Endothelial cell of umbilical vein (primary cell): ENCODE measurements at regions not wholly inside any gene's neighbourhood (a gene's known extent, or its start where the extent isn't known, plus 50 kb on each side); places are given as distances from the start of the nearest gene placed in this dataset.

Source experiments
- BruUV-seq: library from RNA; stranded (reverse); fragments of 400-500 nt; replicated peaks from 2 replicates; lab custom pipeline; 2021; lab: Mats Ljungman, UMichigan
- CTCF ChIA-PET: fragments of 300-600, 350-600 bp; sonication (Branson Sonifier 250); formaldehyde crosslinking; loops from one replicate; lab custom pipeline; 2021; ENCODE audit warnings: antibody characterized with exemption, inconsistent platforms; lab: Charles Lee
- POLR2A ChIA-PET: fragments of 300-600, 350-600 bp; sonication (Branson Sonifier 250); formaldehyde crosslinking; loops from one replicate; lab custom pipeline; 2021; ENCODE audit warnings: antibody characterized with exemption, inconsistent platforms; lab: Charles Lee
- DNase-seq: peaks from one replicate; pipeline ENCODE4 v3.0.0-alpha.2; 2011; ENCODE audit warnings: low read depth, low spot score
- FAIRE-seq: peaks from 2 replicates; lab custom pipeline; 2011; peaks lifted over from hg19 to GRCh38; lab: Jason Lieb, UNC
- H2AFZ ChIP-seq: 2 replicates; pipeline ENCODE4 v1.6.0; 2012; ENCODE audit warnings: low read depth, low read length, control low read depth, inconsistent platforms
- H3K27ac ChIP-seq: 2 replicates; pipeline ENCODE4 v1.5.1; 2011; ENCODE audit warnings: low read depth, mild to moderate bottlenecking, control low read depth, low read length, moderate library complexity; ENCODE audit not compliant: insufficient read depth
- H3K27me3 ChIP-seq, 2 experiments: 2 replicates each; pipeline versions ENCODE4 v1.6.0 to v1.6.1; 2011; ENCODE audit warnings: low read length in 2 of 2, mixed read lengths in 1 of 2; ENCODE audit not compliant: control insufficient read depth in 2 of 2, insufficient read depth in 2 of 2
- H3K36me3 ChIP-seq, 2 experiments: 2 replicates in 1 of 2; 3 replicates in 1 of 2; pipeline ENCODE4 v1.5.1; 2011; ENCODE audit warnings: low read length in 2 of 2, mild to moderate bottlenecking in 1 of 2, moderate library complexity in 1 of 2; ENCODE audit not compliant: control insufficient read depth in 2 of 2, insufficient read depth in 2 of 2; ENCODE audit errors: extremely low read depth in 1 of 2
- H3K4me1 ChIP-seq: 3 replicates; pipeline ENCODE4 v1.5.1; 2011; ENCODE audit warnings: mild to moderate bottlenecking, low read length; ENCODE audit not compliant: control insufficient read depth, insufficient read depth; ENCODE audit errors: extremely low read depth
- H3K4me2 ChIP-seq: 2 replicates; pipeline ENCODE4 v1.6.1; 2011; ENCODE audit warnings: low read length, control low read depth, mixed read lengths; ENCODE audit not compliant: insufficient read depth
- H3K4me3 ChIP-seq, 3 experiments: fragments of 200-600 bp in 1 of 3; sonication (generic), shearing (Covaris generic) in 1 of 3; replicated peaks in 1 of 3; 2 replicates each; pipeline ENCODE4 v1.5.1; 2011 to 2016; ENCODE audit warnings: control low read depth in 3 of 3, low read length in 3 of 3, mild to moderate bottlenecking in 2 of 3, inconsistent platforms in 1 of 3, low read depth in 1 of 3, moderate library complexity in 1 of 3; ENCODE audit not compliant: insufficient read depth in 1 of 3
- H3K79me2 ChIP-seq: 2 replicates; pipeline ENCODE4 v1.6.0; 2012; ENCODE audit warnings: low read length, inconsistent platforms; ENCODE audit not compliant: control insufficient read depth, insufficient read depth
- H3K9ac ChIP-seq: replicated peaks from 2 replicates; pipeline ENCODE3; 2011; ENCODE audit warnings: low read length, control low read depth; ENCODE audit not compliant: insufficient read depth; ENCODE audit errors: extremely low read depth
- H3K9me1 ChIP-seq: replicated peaks from 3 replicates; pipeline ENCODE4 v1.6.0; 2011; ENCODE audit warnings: mild to moderate bottlenecking, low read length; ENCODE audit not compliant: control insufficient read depth, insufficient read depth; ENCODE audit errors: extremely low read depth
- H3K9me3 ChIP-seq: replicated peaks from 2 replicates; pipeline ENCODE4 v1.5.1; 2012; ENCODE audit warnings: low read length, inconsistent platforms; ENCODE audit not compliant: control insufficient read depth, insufficient read depth
- H4K20me1 ChIP-seq: replicated peaks from 2 replicates; pipeline ENCODE3; 2011; ENCODE audit warnings: mild to moderate bottlenecking, low read length; ENCODE audit not compliant: control insufficient read depth, insufficient read depth; ENCODE audit errors: extremely low read depth
- EZH2 ChIP-seq: IDR thresholded peaks from 2 replicates; pipeline ENCODE4 v1.6.1; 2012; ENCODE audit warnings: borderline replicate concordance, low read depth, mild to moderate bottlenecking, moderate library complexity, low read length, inconsistent platforms; ENCODE audit not compliant: severe bottlenecking
- FOS ChIP-seq: IDR thresholded peaks from 2 replicates; pipeline ENCODE4 v1.6.1; 2011; ENCODE audit warnings: mild to moderate bottlenecking, low read length, moderate library complexity, borderline replicate concordance; ENCODE audit not compliant: insufficient read depth
- GATA2 ChIP-seq: IDR thresholded peaks from 2 replicates; pipeline ENCODE4 v1.7.0; 2011; ENCODE audit warnings: low read depth, mild to moderate bottlenecking, moderate library complexity, mixed read lengths, low read length; ENCODE audit not compliant: insufficient read length, insufficient read depth
- JUN ChIP-seq: IDR thresholded peaks from 2 replicates; pipeline ENCODE4 v1.6.1; 2011; ENCODE audit warnings: borderline replicate concordance, low read depth; ENCODE audit not compliant: insufficient read length, insufficient read depth
- MYC ChIP-seq: IDR thresholded peaks from one replicate; pipeline ENCODE4 v1.6.1; 2011; ENCODE audit warnings: mild to moderate bottlenecking, low read depth, low read length
- POLR2A ChIP-seq: IDR thresholded peaks from 2 replicates; pipeline ENCODE4 v1.6.1; 2012; ENCODE audit warnings: low read depth, mild to moderate bottlenecking, control low read depth, low read length
- POLR2AphosphoS5 ChIP-seq: IDR thresholded peaks from 2 replicates; pipeline ENCODE4 v1.6.1; 2012; ENCODE audit warnings: low read depth, mild to moderate bottlenecking, control low read depth, low read length, moderate library complexity; ENCODE audit not compliant: insufficient read depth
- dilution Hi-C: fragments of 300-500 bp; cut with MboI; formaldehyde crosslinking; loops from one replicate; pipeline ENCODE4 v1.15.0; 2019; ENCODE audit warnings: low sequenced_read_pairs; ENCODE audit not compliant: extremely low pct_ligation_motif_present
- intact Hi-C: fragments of 100-400 bp; cut with micrococcal nuclease; formaldehyde crosslinking; loops from one replicate; pipeline ENCODE4 v1.10.0; 2022
- TF ChIP-seq, protein P1 (sequence below), 2 donors: IDR thresholded peaks; 1 replicate in 1 of 2; 2 replicates in 1 of 2; pipeline ENCODE4 v1.5.1; 2011; ENCODE audit warnings: low read length in 2 of 2, mild to moderate bottlenecking in 2 of 2, moderate library complexity in 2 of 2, control low read depth in 1 of 2, inconsistent platforms in 1 of 2, low read depth in 1 of 2; ENCODE audit not compliant: insufficient read depth in 1 of 2; ENCODE audit errors: extremely low read depth in 1 of 2
- TF ChIP-seq, protein P2 (sequence below): IDR thresholded peaks from 2 replicates; pipeline ENCODE4 v1.6.1; 2011; ENCODE audit not compliant: insufficient read depth, insufficient read length

DNA sequence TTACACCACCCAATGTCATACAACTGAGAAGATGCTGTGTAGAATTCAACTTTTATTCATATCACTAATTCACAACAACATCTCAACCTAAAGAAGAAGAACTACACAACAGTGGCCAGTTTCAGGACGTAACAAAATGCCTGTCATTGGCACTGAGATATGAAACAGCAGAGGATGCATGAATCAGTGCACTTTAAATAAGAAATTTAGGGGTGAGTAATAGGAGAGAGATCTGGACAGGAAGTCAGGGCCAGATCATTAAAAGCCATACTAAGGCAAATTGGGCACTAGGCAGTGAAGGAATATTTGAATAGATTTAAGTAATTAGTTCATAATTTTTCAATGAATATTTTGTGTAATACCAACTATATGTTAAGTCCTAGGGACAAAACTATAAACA lies 510.5 kb downstream of the PLPP3 start:
- Histone ChIP-seq H3K27me3 (no peaks in the 10 kb centered on the region), H3K36me3 (no peaks in the 10 kb centered on the region), H2AFZ (no peak overlapping the region), H3K9me3 (no peaks in the 10 kb centered on the region), H3K9me1 (no peaks in the 10 kb centered on the region), H4K20me1 (no peaks in the 10 kb centered on the region), H3K9ac (no peak overlapping the region), H3K27ac (peak overlapping the region; percentile 54), H3K79me2 (no peaks in the 10 kb centered on the region), H3K4me2 (peak overlapping the region; percentile 47), H3K4me1 (peaks cover 41% of the 10 kb centered on the region), H3K4me3 (no peak overlapping the region)
- DNase-seq (peak; percentile 76), FAIRE-seq (no peak)
- CTCF ChIA-PET = no interaction called here
- POLR2A ChIA-PET = no interaction called here
- peak; percentile 94 for TF ChIP-seq FOS
- peak; percentile 68 for TF ChIP-seq JUN
- peak; percentile 36 for TF ChIP-seq POLR2AphosphoS5
- TF ChIP-seq GATA2 = peak; percentile 75
- TF ChIP-seq, protein P1, sequence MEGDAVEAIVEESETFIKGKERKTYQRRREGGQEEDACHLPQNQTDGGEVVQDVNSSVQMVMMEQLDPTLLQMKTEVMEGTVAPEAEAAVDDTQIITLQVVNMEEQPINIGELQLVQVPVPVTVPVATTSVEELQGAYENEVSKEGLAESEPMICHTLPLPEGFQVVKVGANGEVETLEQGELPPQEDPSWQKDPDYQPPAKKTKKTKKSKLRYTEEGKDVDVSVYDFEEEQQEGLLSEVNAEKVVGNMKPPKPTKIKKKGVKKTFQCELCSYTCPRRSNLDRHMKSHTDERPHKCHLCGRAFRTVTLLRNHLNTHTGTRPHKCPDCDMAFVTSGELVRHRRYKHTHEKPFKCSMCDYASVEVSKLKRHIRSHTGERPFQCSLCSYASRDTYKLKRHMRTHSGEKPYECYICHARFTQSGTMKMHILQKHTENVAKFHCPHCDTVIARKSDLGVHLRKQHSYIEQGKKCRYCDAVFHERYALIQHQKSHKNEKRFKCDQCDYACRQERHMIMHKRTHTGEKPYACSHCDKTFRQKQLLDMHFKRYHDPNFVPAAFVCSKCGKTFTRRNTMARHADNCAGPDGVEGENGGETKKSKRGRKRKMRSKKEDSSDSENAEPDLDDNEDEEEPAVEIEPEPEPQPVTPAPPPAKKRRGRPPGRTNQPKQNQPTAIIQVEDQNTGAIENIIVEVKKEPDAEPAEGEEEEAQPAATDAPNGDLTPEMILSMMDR (IDR thresholded peaks at IDR 0.05; ENCODE audit: extremely low read depth in 1 of 2, insufficient read depth in 1 of 2, low read depth in 1 of 2, low read length in 2 of 2) = no peak
- no TSS peak for BruUV-seq
- dilution Hi-C loops (no loop called here), intact Hi-C loops (loop anchor here (1.0 to 2.0 kb wide), 2 partner anchors 11 to 510 kb away; partner anchors contain the start of gene PLPP3)

DNA sequence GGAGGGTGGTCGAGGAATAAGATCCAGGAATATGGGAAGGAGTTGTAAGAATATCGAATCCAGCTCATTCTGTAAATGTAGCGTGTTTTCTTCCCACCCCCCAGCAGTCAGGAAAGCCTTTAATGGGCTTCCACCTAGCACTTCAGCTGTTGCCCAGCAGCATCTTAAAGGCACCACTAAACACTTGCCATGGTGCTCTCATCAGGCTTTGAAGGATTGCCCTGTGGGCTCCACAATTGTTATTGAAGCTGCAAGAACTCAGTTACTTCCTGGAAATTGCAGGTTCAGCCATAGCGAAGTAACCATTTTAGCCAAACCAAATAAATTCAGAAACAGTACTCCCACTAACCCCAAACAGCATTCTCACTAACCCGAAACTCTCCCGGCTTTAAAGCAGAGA lies 511.2 kb downstream of the PLPP3 start:
- Histone ChIP-seq H3K9me1 (no peaks in the 10 kb centered on the region), H3K4me3 (no peak overlapping the region), H3K36me3 (no peaks in the 10 kb centered on the region), H4K20me1 (no peaks in the 10 kb centered on the region), H3K9me3 (no peaks in the 10 kb centered on the region), H2AFZ (peak overlapping the region; percentile 46), H3K9ac (no peak overlapping the region), H3K27ac (peak overlapping the region; percentile 54), H3K4me2 (peak overlapping the region; percentile 39), H3K79me2 (no peaks in the 10 kb centered on the region), H3K4me1 (peaks cover 34% of the 10 kb centered on the region), H3K27me3 (no peaks in the 10 kb centered on the region)
- TF ChIP-seq, protein P2, sequence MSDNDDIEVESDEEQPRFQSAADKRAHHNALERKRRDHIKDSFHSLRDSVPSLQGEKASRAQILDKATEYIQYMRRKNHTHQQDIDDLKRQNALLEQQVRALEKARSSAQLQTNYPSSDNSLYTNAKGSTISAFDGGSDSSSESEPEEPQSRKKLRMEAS = no peak
- TF ChIP-seq, protein P1 (IDR thresholded peaks at IDR 0.05; ENCODE audit: extremely low read depth in 1 of 2, insufficient read depth in 1 of 2, low read depth in 1 of 2, low read length in 2 of 2) = no peak
- TF ChIP-seq FOS (no peak), POLR2AphosphoS5 (no peak), POLR2A (no peak), MYC (no peak), JUN (no peak), EZH2 (no peak), GATA2 (no peak)
- BruUV-seq = no TSS peak
- peak; percentile 45 for DNase-seq
- FAIRE-seq = no peak
- ChIA-PET CTCF (interaction anchor here (1.0 to 1.4 kb wide), 2 partner anchors 9 to 693 kb away, joined by 3 read pairs; no protein-coding TSS in a partner anchor), POLR2A (no interaction called here)
- intact Hi-C loops (loop anchor here (2.0 kb wide), 1 partner anchor 511 kb away; the partner anchor contains the start of gene PLPP3), dilution Hi-C loops (no loop called here)
